ENCODE measurements at regions not wholly inside any gene's neighbourhood (a gene's known extent, or its start where the extent isn't known, plus 50 kb on each side); places are given as distances from the start of the nearest gene placed in this dataset.
"Not testable (repeated sequence)": the region's sequence is repeated elsewhere in the genome, so short reads cannot be mapped to it uniquely, and the experiment has no call there.

- no peak for DNase-seq
Observed at GRCh38 chr2:160816916-160817499, 323.4 kb upstream of the RBMS1 start.

- no peak for DNase-seq
Observed at GRCh38 chr2:160820691-160821090, 327.1 kb upstream of the RBMS1 start.

- no peak for DNase-seq
Observed at GRCh38 chr2:160822006-160822405, 328.4 kb upstream of the RBMS1 start.

GRCh38 chr2:160825433-160825832, 331.8 kb upstream of the RBMS1 start:
- DNase-seq, result no peak

- DNase-seq, result no peak
Observed at GRCh38 chr2:160826496-160826895, 332.9 kb upstream of the RBMS1 start.

GRCh38 chr2:160828076-160828475, 332.2 kb upstream of the TANK start:
- no peak for DNase-seq

- not testable (repeated sequence) for DNase-seq
Observed at GRCh38 chr2:160832381-160832780, 327.8 kb upstream of the TANK start.

- no peak for DNase-seq
Observed at GRCh38 chr2:160835166-160835565, 325.1 kb upstream of the TANK start.

- no peak for DNase-seq
Observed at GRCh38 chr2:160836755-160837154, 323.5 kb upstream of the TANK start.

GRCh38 chr2:160837416-160837815, 322.8 kb upstream of the TANK start:
- no peak for DNase-seq

- DNase-seq, result no peak
Observed at GRCh38 chr2:160838147-160838546, 322.1 kb upstream of the TANK start.

GRCh38 chr2:160838691-160839090, 321.5 kb upstream of the TANK start:
- no peak for DNase-seq

- DNase-seq, result no peak
Observed at GRCh38 chr2:160842286-160842685, 317.9 kb upstream of the TANK start.

GRCh38 chr2:160859096-160859495, 301.1 kb upstream of the TANK start:
- no peak for DNase-seq

- DNase-seq, result no peak
Observed at GRCh38 chr2:160862226-160862625, 298.0 kb upstream of the TANK start.

GRCh38 chr2:160868891-160869290, 291.3 kb upstream of the TANK start:
- no peak for DNase-seq

GRCh38 chr2:160869411-160869810, 290.8 kb upstream of the TANK start:
- DNase-seq, result no peak

- DNase-seq, result no peak
Observed at GRCh38 chr2:160870729-160871465, 289.3 kb upstream of the TANK start.

GRCh38 chr2:160871953-160872352, 288.3 kb upstream of the TANK start:
- DNase-seq, result no peak

- DNase-seq, result no peak
Observed at GRCh38 chr2:160876029-160876428, 284.2 kb upstream of the TANK start.

- DNase-seq, result no peak
Observed at GRCh38 chr2:160876765-160877164, 283.5 kb upstream of the TANK start.

GRCh38 chr2:160878618-160879017, 281.6 kb upstream of the TANK start:
- DNase-seq, result no peak

- no peak for DNase-seq
Observed at GRCh38 chr2:160882906-160883305, 277.3 kb upstream of the TANK start.

GRCh38 chr2:160884056-160884455, 276.2 kb upstream of the TANK start:
- DNase-seq, result no peak

Measured in activated naive CD4-positive, alpha-beta T cell (primary cell).